ENCODE measurements at regions not wholly inside any gene's neighbourhood (a gene's known extent, or its start where the extent isn't known, plus 50 kb on each side); places are given as distances from the start of the nearest gene placed in this dataset.

DNA sequence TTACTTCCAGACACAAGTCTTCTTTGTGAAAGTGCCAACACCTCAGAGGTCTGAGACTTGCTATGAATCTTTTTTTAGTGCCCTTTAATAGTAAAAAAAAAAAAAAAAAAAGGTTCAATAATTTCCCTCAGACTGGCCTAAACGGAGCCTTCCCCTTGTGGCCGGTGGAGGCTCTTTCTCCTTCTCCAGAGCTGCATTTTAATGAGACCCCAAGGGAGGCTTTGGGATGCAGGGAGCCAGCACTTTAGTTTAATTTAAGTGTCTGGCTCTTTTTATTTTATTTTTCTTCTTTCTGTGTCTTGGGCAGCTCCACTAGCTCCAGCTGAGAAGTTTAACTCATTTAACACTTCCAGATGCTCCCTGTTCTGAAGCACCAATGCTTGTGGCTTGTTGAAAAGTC is 67.8 kb upstream of the MAPK4 start:
- TF ChIP-seq POLR2A (IDR thresholded peaks at IDR 0.05; ENCODE audit: low read length) (no peak), GATA1 (IDR thresholded peaks at IDR 0.05; ENCODE audit: low read depth, low read length) (no peak)
